Aorta (tissue), 5 donors: ENCODE measurements at regions not wholly inside any gene's neighbourhood (a gene's known extent, or its start where the extent isn't known, plus 50 kb on each side); places are given as distances from the start of the nearest gene placed in this dataset.

Experiments
- ATAC-seq: fragments of 200-7000 bp; cut with Tn5 transposase; one replicate; pipeline ENCODE4 v1.9.1; 2022; ENCODE audit warnings: moderate library complexity; ENCODE audit not compliant: low FRiP score
- DNase-seq, 2 donors: peaks; one replicate each; pipeline ENCODE4 v3.0.0-alpha.2; 2020
- H3K27ac ChIP-seq, 2 donors: one replicate each; pipeline ENCODE4 v1.5.1; 2013; ENCODE audit warnings: low read length in 2 of 2, mild to moderate bottlenecking in 2 of 2, moderate library complexity in 2 of 2, control low read depth in 1 of 2, inconsistent platforms in 1 of 2, low read depth in 1 of 2
- H3K27me3 ChIP-seq, 2 donors: one replicate each; pipeline ENCODE4 v1.6.1; 2013; ENCODE audit warnings: control low read depth in 1 of 2, low read length in 1 of 2, mild to moderate bottlenecking in 1 of 2, moderate library complexity in 1 of 2; ENCODE audit not compliant: insufficient read depth in 2 of 2, control insufficient read depth in 1 of 2
- H3K36me3 ChIP-seq, 2 donors: one replicate each; pipeline ENCODE4 v1.6.1; 2013; ENCODE audit warnings: control low read depth in 1 of 2, low read length in 1 of 2, mild to moderate bottlenecking in 1 of 2; ENCODE audit not compliant: insufficient read depth in 2 of 2, control insufficient read depth in 1 of 2
- H3K4me1 ChIP-seq, 2 donors: one replicate each; pipeline ENCODE4 v1.6.1; 2013; ENCODE audit warnings: low read length in 2 of 2, control low read depth in 1 of 2, mild to moderate bottlenecking in 1 of 2, moderate library complexity in 1 of 2; ENCODE audit not compliant: insufficient read depth in 2 of 2, control insufficient read depth in 1 of 2
- H3K4me3 ChIP-seq, 2 donors: one replicate each; pipeline ENCODE4 v1.5.1; 2013; ENCODE audit warnings: low read length in 2 of 2, control low read depth in 1 of 2, mild to moderate bottlenecking in 1 of 2
- H3K9me3 ChIP-seq: one replicate; pipeline ENCODE4 v1.6.1; 2013; ENCODE audit warnings: mild to moderate bottlenecking, low read length; ENCODE audit not compliant: control insufficient read depth
- WGBS, 2 donors: extraction: QIAGEN DNeasy Blood & Tissue Kit; methylation state at CpG; one replicate each; pipeline ENCODE4 v1.1.7; 2013; 5-methylcytosine and 5-hydroxymethylcytosine counted together
- intact Hi-C, 2 donors: fragments of 100-400 bp; cut with DNase I; formaldehyde crosslinking; loops; one replicate each; pipeline versions ENCODE4 v1.14.2 to v1.15.0; 2022
- donor health status: healthy with polysubstance abuse.
- donor health status: Bipolar disorder and iron deficiency.
- donor health status: DM: no; HTN: no; CAD: no.
- donor health status: DM: no; HTN: no; CAD: no.
- donor health status: DM: yes; HTN: yes; CAD: no.

DNA sequence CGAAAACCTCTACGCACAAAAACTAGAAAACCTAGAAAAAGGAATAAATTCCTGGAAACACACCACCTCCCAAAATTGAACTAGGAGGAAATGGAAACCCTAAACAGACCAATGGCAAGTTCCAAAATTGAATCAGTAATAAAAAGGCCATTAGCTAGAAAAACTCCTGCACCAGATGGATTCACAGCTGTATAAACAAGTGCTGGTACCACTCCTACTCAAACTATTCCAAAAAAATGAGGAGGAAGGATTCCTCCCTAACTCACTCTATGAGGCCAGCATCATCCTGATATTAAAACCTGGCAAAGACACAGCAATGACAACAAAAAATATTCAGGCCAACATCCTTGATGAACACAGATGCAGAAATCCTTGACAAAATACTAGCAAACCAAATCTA lies 228.2 kb downstream of the CHRM2 start:
- intact Hi-C loops: no loop called here

DNA sequence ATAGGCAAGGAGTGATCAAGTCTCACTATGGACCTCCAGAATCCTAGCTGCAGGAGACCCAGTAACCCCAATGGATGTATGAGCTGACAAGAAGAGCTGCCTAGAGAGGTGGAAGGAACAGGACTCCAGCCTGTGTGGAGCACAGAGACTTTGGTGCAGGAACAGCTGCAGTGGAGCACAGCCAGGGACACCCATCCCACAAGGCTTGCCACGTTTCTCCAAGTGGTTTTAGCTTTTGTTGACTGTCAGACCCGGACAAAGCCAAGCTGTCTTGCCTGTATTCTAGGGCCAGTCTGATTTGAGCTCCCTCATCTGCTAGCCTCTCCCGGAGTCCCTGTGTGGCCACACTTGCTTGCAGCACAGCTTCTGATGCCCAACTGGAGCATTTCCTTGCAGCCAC lies 224.7 kb downstream of the CHRM2 start:
- Histone ChIP-seq H3K4me3 (no peak overlapping the region), H3K27ac (no peak overlapping the region), H3K36me3 (no peaks in the 10 kb centered on the region), H3K27me3 (no peaks in the 10 kb centered on the region), H3K9me3 (no peaks in the 10 kb centered on the region), H3K4me1 (no peaks in the 10 kb centered on the region)
- DNase-seq (no peak), ATAC-seq (no peak)
- WGBS, 2 donors: 73 to 83% methylated on average over 3 of the region's 3 CpGs
- intact Hi-C loops: no loop called here

More for the DNA sequence above, 228.2 kb downstream of the CHRM2 start:
- no peak for DNase-seq
- ATAC-seq: no peak
- Histone ChIP-seq H3K27ac (no peak overlapping the region), H3K4me1 (no peaks in the 10 kb centered on the region), H3K27me3 (no peaks in the 10 kb centered on the region), H3K4me3 (no peak overlapping the region), H3K36me3 (no peaks in the 10 kb centered on the region), H3K9me3 (no peaks in the 10 kb centered on the region)
- 89 to 90% methylated on average over 2 of the region's 2 CpGs for WGBS, 2 donors

DNA sequence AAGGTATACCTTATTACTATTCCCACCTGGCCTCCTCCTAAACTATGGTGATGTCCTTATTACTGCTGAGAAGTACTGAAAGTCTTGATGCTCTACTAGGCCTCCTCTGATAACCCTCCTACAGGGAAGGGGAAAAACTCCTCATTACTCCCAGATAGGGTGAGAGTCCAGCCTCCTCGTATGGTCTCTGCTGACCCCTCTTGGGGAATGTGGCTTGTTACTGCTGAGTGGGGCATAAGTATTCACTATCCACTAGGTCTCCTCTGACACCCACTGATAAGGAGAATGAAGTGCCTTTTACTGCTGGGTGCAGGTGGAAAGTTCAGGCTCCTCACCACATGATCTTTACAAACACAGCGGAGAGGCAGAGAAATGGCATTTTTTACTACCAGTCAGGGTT lies 222.9 kb downstream of the CHRM2 start:
- no peak overlapping the region for H3K4me3 ChIP-seq
- no peaks in the 10 kb centered on the region for H3K36me3 ChIP-seq
- H3K27ac ChIP-seq: no peak overlapping the region
- ATAC-seq (no peak), DNase-seq (no peak)
- no peaks in the 10 kb centered on the region for H3K4me1 ChIP-seq
- intact Hi-C loops: no loop called here
- WGBS, 2 donors: 44 to 48% methylated on average over 2 of the region's 2 CpGs
- H3K9me3 ChIP-seq: no peaks in the 10 kb centered on the region
- no peaks in the 10 kb centered on the region for H3K27me3 ChIP-seq

DNA sequence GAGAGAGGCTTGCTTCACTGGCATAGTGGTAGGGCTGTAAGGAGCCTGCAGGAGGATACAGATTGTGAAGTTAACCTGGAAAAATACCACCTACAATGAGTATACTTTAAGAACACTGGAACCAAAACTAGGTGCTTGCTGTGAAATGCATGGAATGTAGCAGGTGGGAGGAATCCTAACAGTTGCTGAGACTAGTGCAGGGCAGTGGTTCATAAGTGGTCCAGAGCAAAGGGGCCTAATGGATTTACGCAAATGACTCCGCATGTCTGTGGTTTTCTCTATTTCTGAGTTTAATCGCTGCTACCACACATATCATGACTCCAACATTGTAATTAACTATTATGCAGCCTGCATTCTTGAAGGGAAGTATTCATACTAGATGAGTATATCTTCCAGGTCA lies 218.4 kb downstream of the CHRM2 start:
- no peak overlapping the region for H3K27ac ChIP-seq
- no peak overlapping the region for H3K4me3 ChIP-seq
- no peaks in the 10 kb centered on the region for H3K4me1 ChIP-seq
- 96 to 98% methylated on average over 3 of the region's 3 CpGs for WGBS, 2 donors
- ATAC-seq (no peak), DNase-seq (no peak)
- no peaks in the 10 kb centered on the region for H3K9me3 ChIP-seq
- intact Hi-C loops: no loop called here
- H3K36me3 ChIP-seq: no peaks in the 10 kb centered on the region
- no peaks in the 10 kb centered on the region for H3K27me3 ChIP-seq

DNA sequence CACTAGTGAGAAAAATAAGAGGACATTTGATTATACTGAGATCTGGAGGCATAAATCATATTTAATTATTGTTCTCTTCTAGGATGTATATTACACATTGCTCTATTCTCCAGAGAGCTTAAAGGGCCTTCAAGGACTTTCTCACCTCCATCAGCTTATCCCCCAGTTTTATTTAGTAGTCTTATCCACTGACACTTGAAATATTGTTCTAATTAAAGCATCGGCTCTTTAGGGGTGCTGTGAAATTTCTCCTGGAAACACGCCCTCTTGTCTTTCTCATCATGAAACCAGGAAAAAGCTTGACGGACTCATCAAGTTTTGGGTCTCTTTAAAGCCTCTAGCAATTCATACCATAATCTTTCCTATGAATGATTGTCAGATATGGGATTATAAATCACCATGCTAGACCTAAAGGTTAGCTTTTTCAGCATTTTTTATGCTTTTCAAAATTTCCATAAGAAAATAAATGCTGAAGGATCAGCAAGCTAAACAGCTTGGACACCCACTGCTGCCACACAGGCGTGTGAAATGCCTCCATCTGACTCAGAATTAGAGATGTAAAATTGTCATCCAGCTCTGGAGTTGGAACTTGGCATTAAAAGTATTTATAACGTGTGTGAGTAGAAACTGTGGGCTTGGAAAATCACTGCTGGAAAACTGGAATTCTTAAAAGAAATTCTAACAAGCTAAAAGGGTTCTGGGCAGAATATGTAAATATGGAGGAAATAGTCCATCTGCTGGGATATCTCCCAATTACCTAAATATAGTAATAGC lies 216.3 kb downstream of the CHRM2 start:
- Histone ChIP-seq H3K27me3 (no peaks in the 10 kb centered on the region), H3K36me3 (no peaks in the 10 kb centered on the region), H3K4me3 (no peak overlapping the region), H3K4me1 (no peaks in the 10 kb centered on the region), H3K9me3 (no peaks in the 10 kb centered on the region), H3K27ac (no peak overlapping the region)
- ATAC-seq: no peak
- no peak for DNase-seq
- intact Hi-C loops: no loop called here
- 24 to 29% methylated on average over 5 of the region's 5 CpGs for WGBS, 2 donors

DNA sequence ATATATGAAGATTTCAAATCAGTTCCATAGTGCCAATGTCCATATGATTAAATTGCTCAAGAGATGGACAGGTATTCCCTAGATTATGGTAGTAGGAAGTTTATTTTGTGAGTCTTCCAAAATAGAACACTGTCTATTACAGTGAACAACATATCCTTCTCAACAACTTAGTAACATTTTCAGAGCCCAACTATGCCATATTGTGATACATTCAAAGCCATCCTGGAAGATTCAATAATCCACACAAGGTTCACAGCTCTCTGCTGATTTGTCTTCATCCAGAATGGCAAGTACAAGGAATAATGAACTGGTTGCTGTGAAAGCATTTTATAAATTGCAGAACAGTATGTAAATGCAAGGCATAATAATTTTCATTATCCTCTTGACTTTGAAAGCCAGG lies 213.9 kb downstream of the CHRM2 start:
- Histone ChIP-seq H3K9me3 (no peaks in the 10 kb centered on the region), H3K4me3 (no peak overlapping the region), H3K27ac (no peak overlapping the region), H3K36me3 (no peaks in the 10 kb centered on the region), H3K4me1 (no peaks in the 10 kb centered on the region), H3K27me3 (no peaks in the 10 kb centered on the region)
- intact Hi-C loops: no loop called here
- ATAC-seq (no peak), DNase-seq (no peak)

DNA sequence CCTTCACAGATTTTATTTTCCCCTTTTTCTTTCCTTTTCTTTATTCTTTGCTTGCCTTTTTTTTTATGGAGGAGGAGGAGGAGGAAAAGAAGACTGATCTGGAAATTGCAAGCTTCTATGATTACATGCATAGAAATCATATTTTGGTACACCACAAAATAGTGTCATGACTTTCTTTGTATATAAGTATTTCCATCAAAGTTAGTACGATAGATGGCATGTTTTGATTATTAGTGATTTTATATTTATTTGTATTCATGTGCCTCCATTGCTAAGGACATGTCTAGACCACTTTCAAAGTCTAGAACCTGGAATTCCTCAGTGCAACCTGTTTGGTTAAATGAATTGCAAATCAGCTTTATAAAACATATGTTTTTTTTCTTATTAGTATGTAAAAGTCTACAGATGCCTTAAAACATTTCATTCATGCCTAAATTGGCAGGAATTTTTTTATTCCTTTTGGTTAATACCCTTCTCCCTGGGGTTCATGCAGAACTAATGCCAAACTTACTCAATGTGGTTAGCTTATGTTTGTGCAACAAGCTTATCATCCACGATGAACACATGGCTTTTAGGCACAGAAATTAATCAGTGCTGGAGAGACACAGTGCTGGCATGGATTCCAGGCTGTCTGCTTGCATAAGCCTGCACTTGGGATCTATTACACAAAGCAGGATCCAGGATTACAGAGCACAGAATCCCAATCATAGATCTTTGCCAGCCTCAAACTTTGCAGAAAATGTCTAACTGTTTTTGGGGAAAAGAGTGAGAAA lies 213.1 kb downstream of the CHRM2 start:
- Histone ChIP-seq H3K4me1 (no peaks in the 10 kb centered on the region), H3K27ac (no peak overlapping the region), H3K27me3 (no peaks in the 10 kb centered on the region), H3K9me3 (no peaks in the 10 kb centered on the region), H3K36me3 (no peaks in the 10 kb centered on the region), H3K4me3 (no peak overlapping the region)
- peak; percentile 78 for ATAC-seq
- DNase-seq: peak in 1 of 2 donors; percentile 61
- 21 to 25% methylated on average over 2 of the region's 2 CpGs for WGBS, 2 donors
- intact Hi-C loops: no loop called here

DNA sequence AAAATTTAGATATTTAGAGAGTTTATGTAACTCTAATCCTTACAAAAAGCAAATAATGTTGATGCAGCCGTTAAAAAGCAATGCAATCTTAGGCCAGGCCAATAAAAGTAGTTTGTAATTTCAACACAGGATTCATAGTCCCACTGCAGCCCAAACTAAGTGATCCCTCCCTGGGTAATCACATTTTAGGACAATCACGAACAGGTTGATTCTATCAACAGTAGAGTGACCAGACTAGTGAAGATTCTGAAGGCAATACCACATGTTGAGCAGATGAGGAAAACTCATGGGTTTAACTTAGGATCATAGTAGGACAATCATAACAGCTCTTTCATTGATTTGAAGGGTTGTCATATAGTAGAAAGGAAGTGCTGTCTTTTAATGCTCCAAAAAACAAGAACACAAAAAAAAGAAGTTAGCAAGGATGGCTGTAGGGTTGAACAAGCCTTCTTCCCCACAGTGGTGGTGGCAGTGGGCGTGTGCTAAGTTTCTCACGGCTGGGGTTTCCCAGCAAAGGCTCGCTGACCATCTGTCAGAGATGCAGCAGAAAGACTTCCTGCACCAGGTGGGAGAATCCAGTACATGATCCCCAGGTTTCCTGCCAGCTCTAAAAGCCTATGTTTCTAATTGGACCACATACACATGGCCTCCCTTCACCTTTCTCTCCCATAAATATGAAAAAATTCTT lies 212.2 kb downstream of the CHRM2 start:
- Histone ChIP-seq H3K4me3 (no peak overlapping the region), H3K27ac (no peak overlapping the region), H3K27me3 (no peaks in the 10 kb centered on the region), H3K36me3 (no peaks in the 10 kb centered on the region), H3K4me1 (no peaks in the 10 kb centered on the region), H3K9me3 (no peaks in the 10 kb centered on the region)
- intact Hi-C loops: no loop called here
- DNase-seq: no peak
- WGBS, 2 donors: 65 to 75% methylated on average over 5 of the region's 5 CpGs
- ATAC-seq: no peak
